ENCODE measurements at regions not wholly inside any gene's neighbourhood (a gene's known extent, or its start where the extent isn't known, plus 50 kb on each side); places are given as distances from the start of the nearest gene placed in this dataset.

GRCh38 chr7:94276795-94277194, 117.9 kb upstream of the COL1A2 start:
- DNase-seq (no peak), ATAC-seq (no peak)
- Mint-ChIP-seq H3K4me1 (no peaks in the 10 kb centered on the region), H3K36me3 (no peaks in the 10 kb centered on the region), H3K27me3 (ENCODE audit: low read depth in 2 of 2) (peaks cover 0 to 2% of the 10 kb centered on the region in 2 donors), H3K27ac (no peak overlapping the region), H3K4me3 (no peak overlapping the region), H3K9me3 (no peaks in the 10 kb centered on the region)
- no peaks in the 10 kb centered on the region for H3K4me1 ChIP-seq (ENCODE audit: control insufficient read depth, insufficient read depth, low read length)
- no peaks in the 10 kb centered on the region for H3K9me3 ChIP-seq (ENCODE audit: control insufficient read depth, insufficient read depth, low read length)
- no peak overlapping the region for H3K27ac ChIP-seq (ENCODE audit: low read length)
- H3K4me3 ChIP-seq (ENCODE audit: low read length): no peak overlapping the region
- H3K36me3 ChIP-seq (ENCODE audit: control insufficient read depth, insufficient read depth, low read length): no peaks in the 10 kb centered on the region
- intact Hi-C loops (cut with micrococcal nuclease): no loop called here
- H3K27me3 ChIP-seq (ENCODE audit: control insufficient read depth, insufficient read depth, low read length): no peaks in the 10 kb centered on the region
- no peak for TF ChIP-seq CTCF (IDR thresholded peaks at IDR 0.05)
- 0% methylated on average over 1 of the region's 1 CpG for WGBS (ENCODE audit: insufficient coverage)

DNA sequence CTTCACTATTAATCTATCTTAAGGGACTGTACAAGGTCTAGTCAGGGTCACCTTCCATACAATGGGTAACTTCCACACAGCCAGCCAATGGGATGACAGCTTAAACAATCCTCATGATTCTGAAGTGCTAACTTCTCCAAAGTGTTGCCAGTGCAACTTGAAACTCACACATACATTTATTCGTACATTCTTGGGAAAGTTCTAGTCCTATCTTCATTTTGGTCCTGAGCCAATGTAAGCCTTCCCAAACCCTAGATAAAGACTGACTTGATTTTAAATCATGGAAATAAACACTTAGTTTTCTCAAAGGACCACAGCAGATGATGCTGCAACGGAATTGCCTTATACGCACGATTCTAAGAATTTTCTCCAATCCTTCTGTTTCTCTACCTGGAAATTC, 117.5 kb upstream of the COL1A2 start:
- Mint-ChIP-seq H3K36me3 (no peaks in the 10 kb centered on the region), H3K27ac (no peak overlapping the region), H3K9me3 (no peaks in the 10 kb centered on the region), H3K27me3 (ENCODE audit: low read depth in 2 of 2) (peaks cover 0 to 2% of the 10 kb centered on the region in 2 donors), H3K4me1 (no peaks in the 10 kb centered on the region), H3K4me3 (no peak overlapping the region)
- Histone ChIP-seq H3K9me3 (ENCODE audit: control insufficient read depth, insufficient read depth, low read length) (no peaks in the 10 kb centered on the region), H3K36me3 (ENCODE audit: control insufficient read depth, insufficient read depth, low read length) (no peaks in the 10 kb centered on the region), H3K4me3 (ENCODE audit: low read length) (no peak overlapping the region), H3K27me3 (ENCODE audit: control insufficient read depth, insufficient read depth, low read length) (no peaks in the 10 kb centered on the region), H3K27ac (ENCODE audit: low read length) (no peak overlapping the region), H3K4me1 (ENCODE audit: control insufficient read depth, insufficient read depth, low read length) (no peaks in the 10 kb centered on the region)
- no peak for TF ChIP-seq CTCF (IDR thresholded peaks at IDR 0.05)
- ATAC-seq: no peak
- intact Hi-C loops (cut with micrococcal nuclease): no loop called here
- 98% methylated on average over 4 of the region's 4 CpGs for WGBS (ENCODE audit: insufficient coverage)
- no peak for DNase-seq

- Mint-ChIP-seq H3K36me3 (no peaks in the 10 kb centered on the region), H3K9me3 (peaks cover 0 to 6% of the 10 kb centered on the region in 2 donors), H3K4me3 (no peak overlapping the region), H3K27me3 (ENCODE audit: low read depth in 2 of 2) (peaks cover 0 to 10% of the 10 kb centered on the region in 2 donors), H3K4me1 (no peaks in the 10 kb centered on the region), H3K27ac (no peak overlapping the region)
- intact Hi-C loops (cut with micrococcal nuclease): no loop called here
- no peak overlapping the region for H3K27ac ChIP-seq (ENCODE audit: low read length)
- no peaks in the 10 kb centered on the region for H3K4me1 ChIP-seq (ENCODE audit: control insufficient read depth, insufficient read depth, low read length)
- no peak overlapping the region for H3K4me3 ChIP-seq (ENCODE audit: low read length)
- no peaks in the 10 kb centered on the region for H3K9me3 ChIP-seq (ENCODE audit: control insufficient read depth, insufficient read depth, low read length)
- H3K36me3 ChIP-seq (ENCODE audit: control insufficient read depth, insufficient read depth, low read length): no peaks in the 10 kb centered on the region
- no peak for TF ChIP-seq CTCF (IDR thresholded peaks at IDR 0.05)
- no peak for ATAC-seq
- no peak for DNase-seq
- H3K27me3 ChIP-seq (ENCODE audit: control insufficient read depth, insufficient read depth, low read length): no peaks in the 10 kb centered on the region
- WGBS (ENCODE audit: insufficient coverage): 55% methylated on average over 2 of the region's 2 CpGs
Measured at GRCh38 chr7:94280851-94281250, 113.8 kb upstream of the COL1A2 start.

DNA sequence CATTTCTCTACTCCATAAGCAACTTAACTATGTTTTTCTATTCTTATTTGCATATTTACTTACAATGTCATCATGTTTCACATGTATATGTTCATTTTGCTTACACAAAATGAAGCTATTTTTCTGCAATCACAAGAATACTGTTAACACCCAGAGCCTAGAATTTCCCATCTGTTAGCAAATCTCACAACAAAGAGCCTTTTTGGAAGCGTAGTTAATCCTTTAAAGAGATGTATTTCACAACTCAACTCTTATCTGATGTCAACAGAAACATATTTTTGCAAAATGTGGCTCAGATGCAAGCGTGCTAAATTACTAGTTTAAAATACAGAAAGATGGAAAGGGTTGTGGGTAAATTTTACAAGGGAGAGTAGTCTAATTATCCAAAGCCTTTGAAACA, 110.6 kb upstream of the COL1A2 start:
- TF ChIP-seq CTCF (IDR thresholded peaks at IDR 0.05): no peak
- peaks cover 0 to 6% of the 10 kb centered on the region in 2 donors for H3K9me3 Mint-ChIP-seq
- Histone ChIP-seq H3K4me1 (ENCODE audit: control insufficient read depth, insufficient read depth, low read length) (no peaks in the 10 kb centered on the region), H3K27me3 (ENCODE audit: control insufficient read depth, insufficient read depth, low read length) (no peaks in the 10 kb centered on the region), H3K9me3 (ENCODE audit: control insufficient read depth, insufficient read depth, low read length) (no peaks in the 10 kb centered on the region), H3K4me3 (ENCODE audit: low read length) (no peak overlapping the region), H3K36me3 (ENCODE audit: control insufficient read depth, insufficient read depth, low read length) (no peaks in the 10 kb centered on the region), H3K27ac (ENCODE audit: low read length) (no peak overlapping the region)
- no peak overlapping the region for H3K4me3 Mint-ChIP-seq
- no peaks in the 10 kb centered on the region for H3K36me3 Mint-ChIP-seq
- H3K4me1 Mint-ChIP-seq: no peaks in the 10 kb centered on the region
- H3K27ac Mint-ChIP-seq: no peak overlapping the region
- peaks cover 0 to 10% of the 10 kb centered on the region in 2 donors for H3K27me3 Mint-ChIP-seq (ENCODE audit: low read depth in 2 of 2)
- ATAC-seq: no peak
- intact Hi-C loops (cut with micrococcal nuclease): no loop called here
- DNase-seq: no peak
- 37% methylated on average over 2 of the region's 2 CpGs for WGBS (ENCODE audit: insufficient coverage)

Data from natural killer cell (primary cell).